ENCODE measurements at regions not wholly inside any gene's neighbourhood (a gene's known extent, or its start where the extent isn't known, plus 50 kb on each side); places are given as distances from the start of the nearest gene placed in this dataset.

DNA sequence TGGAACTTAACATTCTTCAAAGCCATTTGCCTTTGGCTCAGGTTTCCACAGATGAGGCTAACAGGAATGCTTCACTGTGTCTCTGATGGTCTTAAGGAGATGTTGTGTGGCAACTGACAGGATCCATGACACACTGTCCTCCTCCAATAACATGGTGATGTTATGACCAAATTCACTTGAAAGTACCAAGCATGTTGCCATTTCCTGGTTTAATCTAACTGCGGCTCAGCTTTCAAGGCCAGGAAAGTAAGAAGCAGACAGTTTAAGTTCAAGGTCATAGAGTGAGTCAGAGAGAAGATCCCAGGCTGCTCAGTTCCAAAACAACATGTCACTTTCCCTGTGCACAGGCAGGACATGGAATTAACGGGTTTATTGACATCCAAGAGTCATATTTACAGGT, 513.6 kb downstream of the STK39 start:
- H4K20me1 ChIP-seq (ENCODE audit: insufficient read depth, low read length), result no peaks in the 10 kb centered on the region

DNA sequence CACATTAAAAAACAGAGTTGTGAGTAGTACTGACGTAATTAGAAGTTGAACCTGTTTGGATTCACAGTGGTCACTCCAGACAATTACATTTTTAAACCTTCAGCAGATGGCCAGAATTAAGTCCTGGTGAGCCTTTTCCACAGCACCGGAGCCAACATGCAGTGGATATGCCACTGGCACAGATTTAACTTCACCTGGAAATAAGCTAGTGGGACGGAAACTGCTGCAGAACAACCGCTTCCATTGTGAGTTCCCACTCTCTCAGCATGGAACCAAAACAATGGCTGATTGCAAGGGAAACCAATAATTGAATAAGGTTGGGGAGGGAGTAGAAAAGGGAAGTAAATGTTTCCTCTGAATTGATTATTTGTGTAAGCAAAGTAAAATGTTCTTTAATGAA, 515.1 kb downstream of the STK39 start:
- no peaks in the 10 kb centered on the region for H3K36me3 ChIP-seq (replicated peaks; ENCODE audit: low read depth, low read length)
- H3K27me3 ChIP-seq (ENCODE audit: low read depth, low read length), result no peaks in the 10 kb centered on the region
- H3K4me2 ChIP-seq (ENCODE audit: low read length), result no peak overlapping the region
- no peak overlapping the region for H2AFZ ChIP-seq (ENCODE audit: low read depth, low read length)
- no peak overlapping the region for H3K27ac ChIP-seq (ENCODE audit: low read length)
- H3K4me1 ChIP-seq (ENCODE audit: low read length), result peaks cover 9% of the 10 kb centered on the region
- H3K9me3 ChIP-seq (ENCODE audit: insufficient read depth, low read length), result no peaks in the 10 kb centered on the region
- no peaks in the 10 kb centered on the region for H4K20me1 ChIP-seq (ENCODE audit: insufficient read depth, low read length)
- H3K4me3 ChIP-seq (ENCODE audit: low read length), result no peak overlapping the region
- H3K9ac ChIP-seq (ENCODE audit: low read length), result no peak overlapping the region
- H3K79me2 ChIP-seq (ENCODE audit: low read length), result no peaks in the 10 kb centered on the region
- TF ChIP-seq EZH2phosphoT487 (IDR thresholded peaks at IDR 0.05; ENCODE audit: low read depth), result no peak
- TF ChIP-seq, protein P1, sequence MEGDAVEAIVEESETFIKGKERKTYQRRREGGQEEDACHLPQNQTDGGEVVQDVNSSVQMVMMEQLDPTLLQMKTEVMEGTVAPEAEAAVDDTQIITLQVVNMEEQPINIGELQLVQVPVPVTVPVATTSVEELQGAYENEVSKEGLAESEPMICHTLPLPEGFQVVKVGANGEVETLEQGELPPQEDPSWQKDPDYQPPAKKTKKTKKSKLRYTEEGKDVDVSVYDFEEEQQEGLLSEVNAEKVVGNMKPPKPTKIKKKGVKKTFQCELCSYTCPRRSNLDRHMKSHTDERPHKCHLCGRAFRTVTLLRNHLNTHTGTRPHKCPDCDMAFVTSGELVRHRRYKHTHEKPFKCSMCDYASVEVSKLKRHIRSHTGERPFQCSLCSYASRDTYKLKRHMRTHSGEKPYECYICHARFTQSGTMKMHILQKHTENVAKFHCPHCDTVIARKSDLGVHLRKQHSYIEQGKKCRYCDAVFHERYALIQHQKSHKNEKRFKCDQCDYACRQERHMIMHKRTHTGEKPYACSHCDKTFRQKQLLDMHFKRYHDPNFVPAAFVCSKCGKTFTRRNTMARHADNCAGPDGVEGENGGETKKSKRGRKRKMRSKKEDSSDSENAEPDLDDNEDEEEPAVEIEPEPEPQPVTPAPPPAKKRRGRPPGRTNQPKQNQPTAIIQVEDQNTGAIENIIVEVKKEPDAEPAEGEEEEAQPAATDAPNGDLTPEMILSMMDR (IDR thresholded peaks at IDR 0.05; ENCODE audit: low read depth, low read length), result no peak

More for the DNA sequence above, 513.6 kb downstream of the STK39 start:
- no peak overlapping the region for H3K4me3 ChIP-seq (ENCODE audit: low read length)
- H3K4me2 ChIP-seq (ENCODE audit: low read length), result 0 out of 2 replicates have a peak overlapping the region, but pooled peaks have one; percentile 4
- TF ChIP-seq EZH2phosphoT487 (IDR thresholded peaks at IDR 0.05; ENCODE audit: low read depth), result no peak
- TF ChIP-seq, protein P1 (IDR thresholded peaks at IDR 0.05; ENCODE audit: low read depth, low read length), result no peak
- H3K27me3 ChIP-seq (ENCODE audit: low read depth, low read length), result no peaks in the 10 kb centered on the region
- H3K27ac ChIP-seq (ENCODE audit: low read length), result no peak overlapping the region
- H3K79me2 ChIP-seq (ENCODE audit: low read length), result no peaks in the 10 kb centered on the region
- H2AFZ ChIP-seq (ENCODE audit: low read depth, low read length), result no peak overlapping the region
- peaks cover 9% of the 10 kb centered on the region for H3K4me1 ChIP-seq (ENCODE audit: low read length)
- H3K9ac ChIP-seq (ENCODE audit: low read length), result no peak overlapping the region
- no peaks in the 10 kb centered on the region for H3K9me3 ChIP-seq (ENCODE audit: insufficient read depth, low read length)
- no peaks in the 10 kb centered on the region for H3K36me3 ChIP-seq (replicated peaks; ENCODE audit: low read depth, low read length)

DNA sequence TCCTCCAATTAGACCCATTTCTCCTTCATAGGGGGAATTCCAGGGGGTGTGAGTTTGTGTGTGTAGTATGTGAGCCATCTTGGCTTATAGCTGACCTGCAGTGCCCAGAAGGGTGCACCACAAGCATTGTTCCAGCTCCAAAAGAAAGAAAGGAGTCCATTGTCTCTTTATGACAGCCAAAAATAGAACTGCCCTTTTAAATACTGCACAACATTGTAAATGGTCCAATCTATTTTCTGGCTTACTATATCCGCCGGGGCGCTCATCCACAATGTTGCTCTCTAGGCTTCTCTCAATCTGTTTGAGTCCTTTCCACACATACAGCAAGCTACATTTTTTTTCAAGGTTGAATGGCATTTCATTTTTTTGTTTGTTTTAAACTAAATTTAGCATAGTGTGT, 517.5 kb downstream of the STK39 start:
- Histone ChIP-seq H3K27ac (ENCODE audit: low read length) (no peak overlapping the region), H4K20me1 (ENCODE audit: insufficient read depth, low read length) (no peaks in the 10 kb centered on the region), H3K4me3 (ENCODE audit: low read length) (no peak overlapping the region), H3K36me3 (replicated peaks; ENCODE audit: low read depth, low read length) (no peaks in the 10 kb centered on the region), H3K9ac (ENCODE audit: low read length) (no peak overlapping the region), H2AFZ (ENCODE audit: low read depth, low read length) (no peak overlapping the region), H3K27me3 (ENCODE audit: low read depth, low read length) (no peaks in the 10 kb centered on the region), H3K4me1 (ENCODE audit: low read length) (peaks cover 9% of the 10 kb centered on the region), H3K4me2 (ENCODE audit: low read length) (no peak overlapping the region), H3K9me3 (ENCODE audit: insufficient read depth, low read length) (no peaks in the 10 kb centered on the region), H3K79me2 (ENCODE audit: low read length) (no peaks in the 10 kb centered on the region)
- no peak for TF ChIP-seq EZH2phosphoT487 (IDR thresholded peaks at IDR 0.05; ENCODE audit: low read depth)
- TF ChIP-seq, protein P1 (IDR thresholded peaks at IDR 0.05; ENCODE audit: low read depth, low read length), result no peak

DNA sequence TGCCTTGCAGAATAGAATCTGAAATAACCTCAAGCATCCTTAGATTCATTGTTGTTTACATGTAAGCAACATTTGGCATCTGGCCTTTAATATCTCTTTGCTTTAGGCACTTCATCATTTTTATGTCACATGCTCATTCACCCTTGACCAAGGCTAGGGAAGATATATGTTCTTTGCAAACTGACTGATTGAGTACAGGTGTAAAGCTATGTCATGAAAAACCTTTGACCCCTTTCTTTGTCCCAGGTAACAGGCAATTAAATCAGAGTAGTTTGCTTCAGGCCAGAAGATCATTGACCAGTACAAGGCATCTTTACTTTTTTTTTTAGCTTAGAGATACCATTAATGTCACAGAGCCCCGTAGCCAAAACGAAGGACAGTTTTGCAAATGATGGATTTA, 520.6 kb downstream of the STK39 start:
- H3K4me2 ChIP-seq (ENCODE audit: low read length), result no peak overlapping the region
- no peaks in the 10 kb centered on the region for H3K4me1 ChIP-seq (ENCODE audit: low read length)
- TF ChIP-seq EZH2phosphoT487 (IDR thresholded peaks at IDR 0.05; ENCODE audit: low read depth), result no peak
- TF ChIP-seq, protein P1 (IDR thresholded peaks at IDR 0.05; ENCODE audit: low read depth, low read length), result no peak
- H3K9me3 ChIP-seq (ENCODE audit: insufficient read depth, low read length), result no peaks in the 10 kb centered on the region
- no peaks in the 10 kb centered on the region for H3K36me3 ChIP-seq (replicated peaks; ENCODE audit: low read depth, low read length)
- H4K20me1 ChIP-seq (ENCODE audit: insufficient read depth, low read length), result no peaks in the 10 kb centered on the region
- H2AFZ ChIP-seq (ENCODE audit: low read depth, low read length), result no peak overlapping the region
- no peaks in the 10 kb centered on the region for H3K27me3 ChIP-seq (ENCODE audit: low read depth, low read length)
- H3K79me2 ChIP-seq (ENCODE audit: low read length), result no peaks in the 10 kb centered on the region
- no peak overlapping the region for H3K9ac ChIP-seq (ENCODE audit: low read length)
- no peak overlapping the region for H3K27ac ChIP-seq (ENCODE audit: low read length)
- H3K4me3 ChIP-seq (ENCODE audit: low read length), result no peak overlapping the region

All from OCI-LY3 (cell line).